SJCRH30 (cell line): ENCODE measurements at regions not wholly inside any gene's neighbourhood (a gene's known extent, or its start where the extent isn't known, plus 50 kb on each side); places are given as distances from the start of the nearest gene placed in this dataset.
"Not testable (repeated sequence)": the region's sequence is repeated elsewhere in the genome, so short reads cannot be mapped to it uniquely, and the experiment has no call there.

Source experiments
- DNase-seq, 2 experiments: peaks; one replicate each; pipeline ENCODE4 v3.0.0-alpha.2; 2015 to 2020
- H3K27ac ChIP-seq: fragments of 250-450 bp; sonication (Bioruptor Pico); 2 replicates; pipeline ENCODE4 v1.5.1; 2020; ENCODE audit warnings: mild to moderate bottlenecking, moderate library complexity
- H3K27me3 ChIP-seq: fragments of 250-450 bp; sonication (Bioruptor Pico); 2 replicates; pipeline ENCODE4 v1.5.1; 2020; ENCODE audit warnings: mild to moderate bottlenecking, moderate library complexity
- H3K36me3 ChIP-seq: fragments of 250-450 bp; sonication (Bioruptor Pico); 2 replicates; pipeline ENCODE4 v1.5.1; 2020; ENCODE audit warnings: mild to moderate bottlenecking, moderate library complexity
- H3K4me1 ChIP-seq: fragments of 250-450 bp; sonication (Bioruptor Pico); 2 replicates; pipeline ENCODE4 v1.5.1; 2020; ENCODE audit warnings: mild to moderate bottlenecking, moderate library complexity
- H3K4me3 ChIP-seq: fragments of 250-450 bp; sonication (Bioruptor Pico); 2 replicates; pipeline ENCODE4 v1.5.1; 2020; ENCODE audit warnings: mild to moderate bottlenecking, moderate library complexity
- H3K9me3 ChIP-seq: fragments of 250-450 bp; sonication (Bioruptor Pico); replicated peaks from 2 replicates; pipeline ENCODE4 v1.5.1; 2020; ENCODE audit warnings: mild to moderate bottlenecking, moderate library complexity

GRCh38 chr9:68629042-68629441 is 76.0 kb upstream of the PIP5K1B start:
- H3K27ac ChIP-seq: no peak overlapping the region
- no peaks in the 10 kb centered on the region for H3K36me3 ChIP-seq
- DNase-seq: no peak
- no peaks in the 10 kb centered on the region for H3K9me3 ChIP-seq
- H3K27me3 ChIP-seq: no peaks in the 10 kb centered on the region
- no peak overlapping the region for H3K4me3 ChIP-seq
- H3K4me1 ChIP-seq: no peaks in the 10 kb centered on the region

- no peaks in the 10 kb centered on the region for H3K27me3 ChIP-seq
- no peaks in the 10 kb centered on the region for H3K4me1 ChIP-seq
- H3K27ac ChIP-seq: no peak overlapping the region
- no peaks in the 10 kb centered on the region for H3K36me3 ChIP-seq
- DNase-seq: no peak
- no peak overlapping the region for H3K4me3 ChIP-seq
- H3K9me3 ChIP-seq: no peaks in the 10 kb centered on the region
Measured at GRCh38 chr9:68631811-68632210, 73.2 kb upstream of the PIP5K1B start.

GRCh38 chr9:68637020-68637419 is 68.0 kb upstream of the PIP5K1B start:
- no peak for DNase-seq
- H3K9me3 ChIP-seq: no peaks in the 10 kb centered on the region

GRCh38 chr9:68639261-68639660 is 65.8 kb upstream of the PIP5K1B start:
- not testable (repeated sequence) for H3K4me3 ChIP-seq, H3K4me1 ChIP-seq, H3K27ac ChIP-seq, H3K27me3 ChIP-seq, DNase-seq, H3K9me3 ChIP-seq, H3K36me3 ChIP-seq

More at GRCh38 chr9:68637020-68637419, 68.0 kb upstream of the PIP5K1B start:
- H3K36me3 ChIP-seq: no peaks in the 10 kb centered on the region
- H3K4me1 ChIP-seq: no peaks in the 10 kb centered on the region
- H3K27me3 ChIP-seq: no peaks in the 10 kb centered on the region
- H3K4me3 ChIP-seq: no peak overlapping the region
- H3K27ac ChIP-seq: no peak overlapping the region

- Histone ChIP-seq H3K27me3 (no peaks in the 10 kb centered on the region), H3K4me3 (no peak overlapping the region), H3K27ac (no peak overlapping the region), H3K36me3 (no peaks in the 10 kb centered on the region), H3K9me3 (no peaks in the 10 kb centered on the region), H3K4me1 (no peaks in the 10 kb centered on the region)
- DNase-seq: no peak
Measured at GRCh38 chr9:68640421-68641089, 64.5 kb upstream of the PIP5K1B start.

- H3K27me3 ChIP-seq: no peaks in the 10 kb centered on the region
- no peak overlapping the region for H3K27ac ChIP-seq
- H3K9me3 ChIP-seq: no peaks in the 10 kb centered on the region
- DNase-seq: peak in 1 of 2 experiments; percentile 22
- H3K4me1 ChIP-seq: no peaks in the 10 kb centered on the region
- peak overlapping the region; percentile 7; the same call in 1 of the 2 replicates for H3K4me3 ChIP-seq
- H3K36me3 ChIP-seq: no peaks in the 10 kb centered on the region
Measured at GRCh38 chr9:68643901-68644809, 60.9 kb upstream of the PIP5K1B start.

GRCh38 chr9:68644831-68645230 is 60.2 kb upstream of the PIP5K1B start:
- Histone ChIP-seq H3K9me3 (no peaks in the 10 kb centered on the region), H3K27ac (no peak overlapping the region), H3K27me3 (no peaks in the 10 kb centered on the region), H3K4me1 (no peaks in the 10 kb centered on the region), H3K4me3 (no peak overlapping the region), H3K36me3 (no peaks in the 10 kb centered on the region)
- DNase-seq: no peak

DNA sequence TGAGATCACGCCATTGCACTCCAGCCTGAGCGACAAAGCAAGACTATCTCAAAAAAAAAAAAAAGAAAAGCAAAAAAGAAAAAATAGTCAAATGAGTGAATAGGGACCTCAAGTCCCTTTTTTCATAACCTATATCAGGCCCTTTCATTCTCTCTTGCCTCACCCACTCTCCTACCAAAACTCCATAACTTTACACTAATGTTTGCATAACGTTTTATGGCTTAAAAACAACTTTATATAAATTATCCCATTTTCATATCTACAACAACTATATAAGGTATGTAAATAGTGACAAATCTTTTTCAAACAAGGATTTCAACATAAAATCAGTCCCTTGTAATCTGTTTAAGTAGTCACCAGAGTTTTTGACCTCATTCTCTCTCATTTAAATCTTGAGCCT is 56.9 kb upstream of the PIP5K1B start:
- no peaks in the 10 kb centered on the region for H3K4me1 ChIP-seq
- H3K9me3 ChIP-seq: no peaks in the 10 kb centered on the region
- no peak overlapping the region for H3K27ac ChIP-seq
- H3K27me3 ChIP-seq: no peaks in the 10 kb centered on the region
- no peak overlapping the region for H3K4me3 ChIP-seq
- no peak for DNase-seq
- no peaks in the 10 kb centered on the region for H3K36me3 ChIP-seq

GRCh38 chr9:68648971-68649370 is 56.1 kb upstream of the PIP5K1B start:
- H3K27ac ChIP-seq: no peak overlapping the region
- no peaks in the 10 kb centered on the region for H3K4me1 ChIP-seq
- no peaks in the 10 kb centered on the region for H3K36me3 ChIP-seq
- H3K4me3 ChIP-seq: no peak overlapping the region
- no peaks in the 10 kb centered on the region for H3K9me3 ChIP-seq
- DNase-seq: no peak
- no peaks in the 10 kb centered on the region for H3K27me3 ChIP-seq

DNA sequence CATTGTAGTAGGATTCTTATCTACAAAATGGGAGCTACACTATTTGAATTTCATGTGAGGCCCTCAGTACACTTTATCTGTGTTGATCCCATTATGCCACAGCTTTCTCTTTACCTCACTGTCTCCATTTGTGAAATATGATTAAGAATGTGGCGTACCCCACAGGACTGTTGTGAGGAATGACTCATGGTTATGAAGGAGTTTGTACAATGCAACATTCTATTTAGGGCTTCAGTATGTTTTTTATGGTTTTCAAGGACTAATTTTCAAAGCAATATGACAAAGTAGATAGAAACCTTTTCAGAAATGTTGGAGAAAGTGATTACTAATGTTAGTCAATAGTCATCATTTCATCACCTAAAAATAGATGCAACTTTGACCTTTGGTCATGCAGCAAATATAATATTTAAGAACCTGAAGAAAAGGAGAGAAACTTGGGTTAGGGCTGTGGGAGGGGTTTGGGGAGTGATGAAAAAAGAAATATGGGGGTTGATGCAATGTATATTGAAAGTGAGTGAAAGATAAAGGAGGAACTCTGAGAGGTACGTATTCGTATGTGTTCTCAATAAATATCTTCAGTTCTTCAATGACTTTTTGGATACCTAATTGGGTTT is 53.7 kb upstream of the PIP5K1B start:
- DNase-seq: no peak
- H3K27ac ChIP-seq: no peak overlapping the region
- H3K36me3 ChIP-seq: no peaks in the 10 kb centered on the region
- no peak overlapping the region for H3K4me3 ChIP-seq
- no peaks in the 10 kb centered on the region for H3K4me1 ChIP-seq
- 0 out of 2 replicates have a peak, but pooled peaks cover 4% of the 10 kb centered on the region for H3K27me3 ChIP-seq
- no peaks in the 10 kb centered on the region for H3K9me3 ChIP-seq

- H3K4me1 ChIP-seq: no peaks in the 10 kb centered on the region
- H3K27ac ChIP-seq: no peak overlapping the region
- no peaks in the 10 kb centered on the region for H3K36me3 ChIP-seq
- no peaks in the 10 kb centered on the region for H3K9me3 ChIP-seq
- H3K4me3 ChIP-seq: no peak overlapping the region
- H3K27me3 ChIP-seq: 0 out of 2 replicates have a peak, but pooled peaks cover 4% of the 10 kb centered on the region
- no peak for DNase-seq
Measured at GRCh38 chr9:68653141-68653595, 51.9 kb upstream of the PIP5K1B start.

- Histone ChIP-seq H3K4me3 (no peak overlapping the region), H3K9me3 (no peaks in the 10 kb centered on the region), H3K36me3 (no peaks in the 10 kb centered on the region), H3K4me1 (no peaks in the 10 kb centered on the region), H3K27ac (no peak overlapping the region), H3K27me3 (0 out of 2 replicates have a peak, but pooled peaks cover 4% of the 10 kb centered on the region)
- DNase-seq: no peak
Measured at GRCh38 chr9:68654075-68654474, 51.0 kb upstream of the PIP5K1B start.
